ENCODE measurements at regions not wholly inside any gene's neighbourhood (a gene's known extent, or its start where the extent isn't known, plus 50 kb on each side); places are given as distances from the start of the nearest gene placed in this dataset.
A peak's percentile ranks its signal among the peaks of the same experiment; 100 is the strongest.
"Not testable (repeated sequence)": the region's sequence is repeated elsewhere in the genome, so short reads cannot be mapped to it uniquely, and the experiment has no call there.

DNA sequence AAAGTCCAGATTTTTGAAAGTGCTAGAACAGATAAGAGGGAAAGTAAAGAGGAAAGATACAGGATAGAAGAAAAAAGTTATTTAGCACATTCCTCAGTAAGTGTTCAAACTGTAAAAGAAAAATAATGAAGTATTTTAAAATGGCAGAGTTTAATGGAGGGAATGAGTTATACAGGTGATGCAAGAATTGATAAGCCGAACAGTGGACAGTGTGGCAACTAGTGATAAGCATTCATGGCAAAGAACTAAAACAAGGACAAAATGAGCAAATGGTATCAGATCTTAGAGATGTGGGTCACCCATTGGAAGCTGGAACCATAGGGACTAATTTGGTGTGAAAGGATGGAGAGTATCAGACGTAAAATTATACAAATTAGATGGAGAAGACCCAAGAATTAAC is 622.9 kb upstream of the SGO1 start:
- no peak for DNase-seq

DNA sequence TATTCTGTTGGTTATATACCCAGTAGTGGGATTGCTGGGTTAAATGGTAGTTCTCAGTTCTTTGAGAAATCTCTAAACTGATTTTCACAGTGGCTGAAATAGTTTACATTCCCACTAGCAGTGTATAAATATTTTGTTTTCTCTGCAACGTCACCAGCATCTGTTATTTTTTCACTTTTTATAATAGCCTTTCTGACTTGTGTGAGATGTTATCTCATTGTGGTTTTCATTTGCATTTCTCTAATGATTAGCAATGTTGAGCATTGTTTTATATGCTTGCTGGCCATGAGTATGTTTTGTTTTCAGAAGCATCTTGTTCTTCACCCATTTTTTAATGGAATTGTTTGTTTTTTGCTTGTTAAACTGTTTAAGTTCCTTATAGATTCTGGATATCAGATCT is 612.7 kb upstream of the SGO1 start:
- no peak for DNase-seq

DNA sequence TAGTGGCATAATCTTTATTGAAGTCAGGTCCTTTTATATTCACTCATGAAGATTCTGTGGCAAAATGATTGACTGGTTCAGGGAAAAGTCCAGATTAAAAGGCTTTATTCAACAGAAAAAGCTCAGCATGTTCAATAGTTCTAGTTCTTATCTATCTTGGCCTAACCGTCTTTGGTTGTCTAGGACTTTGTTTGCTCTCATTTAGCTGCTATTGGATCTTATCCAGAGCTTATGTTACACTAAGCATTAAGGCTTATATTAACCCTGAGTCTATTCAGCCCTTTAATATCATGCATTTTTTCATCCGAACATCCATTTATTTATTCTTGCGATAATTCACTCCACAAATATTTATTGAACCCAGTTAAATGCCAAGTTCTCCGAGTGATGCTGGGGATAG is 601.0 kb upstream of the SGO1 start:
- DNase-seq: no peak

GRCh38 chr3:20776692-20777091 is 590.7 kb upstream of the SGO1 start:
- DNase-seq: no peak

- DNase-seq: no peak
Measured at GRCh38 chr3:20776286-20776685, 590.3 kb upstream of the SGO1 start.

GRCh38 chr3:20773320-20773984 is 587.4 kb upstream of the SGO1 start:
- no peak for DNase-seq

DNA sequence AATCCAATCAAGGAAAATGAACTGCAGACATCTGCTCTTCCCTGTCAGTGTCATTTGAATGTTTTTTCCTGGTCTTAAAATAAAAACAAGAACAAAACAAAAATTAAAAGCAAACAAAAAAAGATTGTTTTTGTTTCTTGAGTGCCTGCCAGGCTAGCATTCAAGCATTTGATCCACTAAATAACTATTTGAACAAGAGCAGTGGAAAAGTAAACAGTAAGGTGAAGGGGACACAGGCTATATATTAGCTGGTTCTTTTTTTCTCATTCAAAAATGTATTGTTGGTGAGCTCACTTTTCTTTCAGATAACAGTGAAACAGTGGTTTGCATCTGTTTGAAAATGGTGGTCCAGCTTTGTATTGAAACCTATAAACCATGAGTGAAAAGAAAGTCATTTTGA is 586.9 kb upstream of the SGO1 start:
- no peak for DNase-seq

DNA sequence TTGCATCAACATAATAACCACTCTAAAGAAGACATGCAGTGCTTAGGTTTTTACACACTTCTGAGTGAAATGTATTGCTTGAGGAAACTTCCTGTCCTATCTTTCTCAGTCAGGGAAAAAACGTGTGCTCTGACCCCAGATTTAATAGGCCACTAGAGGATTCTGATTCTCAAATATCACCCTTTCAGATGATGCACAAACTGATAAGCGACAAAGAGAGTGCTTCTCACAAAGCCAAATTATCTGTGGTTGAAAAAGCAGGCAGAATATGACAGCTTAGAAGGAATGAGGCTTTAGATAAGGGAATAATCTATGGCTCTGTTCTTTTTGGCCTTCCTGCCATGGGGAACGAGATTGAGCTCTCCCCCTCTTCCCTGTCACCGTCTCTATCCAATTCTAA is 583.4 kb upstream of the SGO1 start:
- no peak for DNase-seq

- DNase-seq: no peak
Measured at GRCh38 chr3:20760981-20761380, 575.0 kb upstream of the SGO1 start.

- DNase-seq: no peak
Measured at GRCh38 chr3:20752416-20752815, 566.4 kb upstream of the SGO1 start.

- DNase-seq: no peak
Measured at GRCh38 chr3:20751296-20751695, 565.3 kb upstream of the SGO1 start.

GRCh38 chr3:20747741-20748140 is 561.7 kb upstream of the SGO1 start:
- no peak for DNase-seq

- DNase-seq: no peak
Measured at GRCh38 chr3:20743553-20744321, 557.7 kb upstream of the SGO1 start.

DNA sequence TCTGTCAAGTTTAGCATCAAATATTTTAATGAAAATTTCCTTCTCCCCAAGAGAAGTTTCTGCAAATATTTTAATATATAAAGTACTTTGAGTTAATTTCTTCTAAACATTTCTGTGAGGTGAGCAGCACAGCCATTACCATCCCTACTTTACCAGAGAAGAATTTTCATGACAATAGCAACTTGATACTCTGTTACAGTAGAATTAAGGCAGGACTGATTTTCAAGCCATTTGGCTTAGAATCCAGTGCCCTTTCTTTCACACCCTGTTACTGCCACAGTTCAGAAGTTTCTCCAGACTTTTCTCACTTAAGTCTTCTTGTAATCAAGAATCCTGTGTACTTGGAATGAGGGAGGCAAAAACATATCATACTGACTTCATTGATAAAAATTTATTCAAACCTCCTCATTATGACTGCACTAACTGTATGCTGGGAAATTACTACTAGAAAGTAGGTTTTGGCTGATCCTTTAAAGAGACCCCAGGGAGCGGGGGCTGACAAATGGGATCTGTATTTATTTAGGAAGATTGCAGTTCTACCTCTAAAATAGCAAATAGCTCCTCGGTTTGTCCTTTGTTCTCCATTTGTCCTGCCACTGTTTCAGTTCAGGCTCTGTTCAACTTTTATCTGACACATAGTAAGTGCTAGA is 557.0 kb upstream of the SGO1 start:
- no peak for DNase-seq

- DNase-seq: no peak
Measured at GRCh38 chr3:20741381-20741780, 555.4 kb upstream of the SGO1 start.

- no peak for DNase-seq
Measured at GRCh38 chr3:20739814-20740213, 553.8 kb upstream of the SGO1 start.

DNA sequence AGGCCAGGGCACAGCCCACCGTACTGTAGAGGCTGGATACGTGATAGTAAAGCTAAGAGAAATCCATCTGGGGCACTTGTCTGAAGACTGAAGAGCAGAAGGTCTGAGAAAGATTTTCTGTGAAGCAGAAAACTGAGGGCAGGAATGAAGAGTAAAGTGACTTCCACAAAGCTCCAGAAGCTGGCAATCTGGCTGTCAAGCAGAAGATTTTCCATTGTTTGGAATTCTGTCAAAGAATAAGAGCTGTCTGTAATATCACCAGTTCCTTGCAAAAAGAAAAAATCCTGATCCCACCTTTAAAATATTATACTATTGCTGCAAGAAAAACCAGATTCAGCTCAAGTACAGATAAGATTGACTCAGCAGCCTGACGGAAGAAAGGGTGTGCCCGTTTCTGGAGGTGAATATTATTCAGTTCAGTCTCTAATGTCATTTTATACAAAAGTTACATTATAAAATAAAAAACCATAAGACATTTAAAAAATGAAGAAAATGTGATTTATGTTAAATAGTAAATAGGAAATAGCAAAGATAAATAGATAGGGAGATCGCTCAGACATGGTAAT is 550.4 kb upstream of the SGO1 start:
- no peak for DNase-seq

DNA sequence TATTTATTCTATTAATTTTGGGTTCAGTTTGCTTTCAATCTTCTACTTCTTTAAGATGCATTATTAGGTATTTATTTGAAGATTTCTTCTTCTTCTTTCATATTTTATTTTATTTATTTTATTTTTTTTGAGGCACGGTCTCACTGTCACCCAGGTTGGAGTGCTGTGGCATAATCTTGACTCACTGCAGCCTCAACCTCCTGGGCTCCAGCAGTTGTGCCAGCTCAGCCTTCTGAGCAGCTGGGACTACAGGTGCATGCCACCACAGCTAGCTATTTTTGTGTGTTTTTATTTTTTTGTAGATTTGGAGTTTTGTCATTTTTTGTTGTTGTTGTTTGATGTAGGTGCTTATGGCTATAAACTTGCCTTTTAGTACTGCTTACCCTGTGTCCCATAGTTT is 543.2 kb upstream of the SGO1 start:
- DNase-seq: no peak

DNA sequence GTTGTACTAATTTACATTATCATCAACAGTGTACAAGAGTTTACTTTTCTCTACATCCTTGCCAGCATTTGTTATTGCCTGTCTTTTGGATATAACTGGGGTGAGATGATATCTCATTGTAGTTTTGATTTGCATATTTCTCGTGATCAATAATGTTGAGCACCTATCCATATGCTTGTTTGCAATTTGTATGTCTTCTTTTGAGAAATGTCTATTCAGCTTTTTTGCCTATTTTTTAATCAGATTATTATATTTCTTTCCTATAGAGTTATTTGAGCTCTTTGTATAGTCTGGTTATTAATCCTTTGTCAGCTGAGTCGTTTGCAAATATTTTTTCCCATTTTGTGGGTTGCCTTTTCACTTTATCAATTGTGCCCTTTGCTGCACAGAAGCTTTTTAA is 540.8 kb upstream of the SGO1 start:
- DNase-seq: no peak

- DNase-seq: no peak
Measured at GRCh38 chr3:20724241-20724640, 538.2 kb upstream of the SGO1 start.

GRCh38 chr3:20716425-20716824 is 530.4 kb upstream of the SGO1 start:
- DNase-seq: not testable (repeated sequence)

GRCh38 chr3:20701641-20702040 is 515.6 kb upstream of the SGO1 start:
- peak; percentile 24 for DNase-seq

DNA sequence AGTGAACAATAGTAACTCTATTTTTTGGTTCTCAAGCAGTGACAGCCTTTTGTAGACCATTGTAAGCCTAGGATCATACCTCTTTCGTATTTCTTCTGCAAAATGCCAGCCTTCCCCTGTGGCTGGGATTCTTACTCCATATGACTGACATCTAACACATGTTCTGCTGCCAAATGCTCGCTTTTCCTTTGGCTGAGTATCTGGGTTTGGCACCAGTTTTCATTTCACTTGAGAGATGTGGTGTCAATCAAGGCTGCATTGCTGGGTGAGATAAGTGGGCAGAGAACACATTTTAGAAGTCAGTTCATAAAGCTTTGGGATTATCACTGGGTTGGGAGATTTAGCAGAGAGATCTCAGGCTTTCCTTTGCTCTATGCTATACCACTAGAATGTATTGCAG is 514.7 kb upstream of the SGO1 start:
- DNase-seq: no peak

GRCh38 chr3:20698896-20699295 is 512.9 kb upstream of the SGO1 start:
- no peak for DNase-seq
